ENCODE measurements at regions not wholly inside any gene's neighbourhood (a gene's known extent, or its start where the extent isn't known, plus 50 kb on each side); places are given as distances from the start of the nearest gene placed in this dataset.

- TF ChIP-seq REST (IDR thresholded peaks at IDR 0.05; ENCODE audit: unreplicated experiment) (no peak), NANOG (IDR thresholded peaks at IDR 0.05; ENCODE audit: borderline replicate concordance) (no peak), STAT1 (IDR thresholded peaks at IDR 0.05; ENCODE audit: unreplicated experiment) (no peak), ETS1 (IDR thresholded peaks at IDR 0.05) (no peak)
Measured at GRCh38 chr14:96747006-96747405, 50.2 kb upstream of the VRK1 start (continued).

Data from GM23338 (cell line).